GM23248 (cell line): ENCODE measurements at regions not wholly inside any gene's neighbourhood (a gene's known extent, or its start where the extent isn't known, plus 50 kb on each side); places are given as distances from the start of the nearest gene placed in this dataset.

Experiments
- EZH2 ChIP-seq: fragments of 200-600 bp; sonication (generic); IDR thresholded peaks from 2 replicates; pipeline ENCODE4 v1.6.1; 2018; ENCODE audit warnings: antibody characterized with exemption, mild to moderate bottlenecking; ENCODE audit not compliant: insufficient read depth, poor library complexity, severe bottlenecking
- EZH2phosphoT487 ChIP-seq: fragments of 200-600 bp; sonication (generic); IDR thresholded peaks from 2 replicates; pipeline ENCODE4 v1.6.1; 2018; ENCODE audit warnings: antibody characterized with exemption, moderate library complexity, mild to moderate bottlenecking, low read depth; ENCODE audit not compliant: insufficient read depth

DNA sequence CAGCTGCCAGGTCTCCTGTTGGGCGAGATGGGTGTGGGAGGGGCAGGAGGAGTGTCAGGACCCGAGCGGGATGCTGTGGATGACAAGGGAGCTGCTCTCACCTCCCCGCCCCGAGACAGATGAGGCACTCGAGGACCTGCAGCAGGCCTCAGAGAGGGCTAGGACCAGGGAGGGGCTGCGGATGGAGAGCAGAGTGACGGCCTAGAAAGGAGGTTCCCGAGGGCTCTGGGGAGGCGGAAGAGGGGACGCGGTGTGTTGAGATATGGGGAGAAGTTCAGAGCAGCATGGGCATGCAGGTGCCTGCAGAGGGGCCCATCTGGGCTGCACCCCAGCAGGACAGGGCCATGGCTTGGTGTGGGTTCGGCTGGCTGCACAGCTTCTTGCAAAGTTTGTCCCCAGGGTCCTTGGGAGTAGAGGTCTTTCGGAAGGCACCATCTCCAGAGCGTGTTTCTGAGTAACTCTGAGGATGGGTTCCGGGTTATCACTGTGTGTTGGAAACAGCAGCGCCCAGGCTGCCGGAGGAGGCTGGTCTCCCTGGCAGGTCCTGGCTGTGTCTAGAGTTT lies 104.6 kb downstream of the PAX1 start:
- TF ChIP-seq EZH2phosphoT487 = no peak
- TF ChIP-seq EZH2 = no peak
